ENCODE measurements at regions not wholly inside any gene's neighbourhood (a gene's known extent, or its start where the extent isn't known, plus 50 kb on each side); places are given as distances from the start of the nearest gene placed in this dataset.

DNA sequence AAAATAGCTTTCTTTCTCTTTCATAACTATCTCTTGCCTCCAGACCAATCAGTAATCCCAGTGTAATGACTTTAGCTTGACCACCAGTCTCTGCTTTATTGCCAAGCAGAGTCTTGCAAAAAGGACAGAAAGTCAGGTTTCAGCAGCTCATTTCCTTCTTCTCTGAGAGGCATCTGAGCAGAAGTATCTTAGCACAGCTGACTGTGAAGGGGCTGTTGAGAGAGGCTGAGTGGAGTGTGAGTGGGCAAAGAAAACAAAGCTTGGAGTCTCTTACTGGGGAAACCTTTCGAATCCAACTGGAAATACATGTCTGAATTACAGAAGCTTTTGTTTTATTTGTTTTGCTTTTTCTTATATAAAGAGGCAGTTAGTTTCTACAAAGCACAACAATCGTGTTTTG lies 170.3 kb upstream of the IGFBP7 start:
- DNase-seq (ENCODE audit: low read depth in 2 of 3, low spot score in 1 of 3) = no peak

DNA sequence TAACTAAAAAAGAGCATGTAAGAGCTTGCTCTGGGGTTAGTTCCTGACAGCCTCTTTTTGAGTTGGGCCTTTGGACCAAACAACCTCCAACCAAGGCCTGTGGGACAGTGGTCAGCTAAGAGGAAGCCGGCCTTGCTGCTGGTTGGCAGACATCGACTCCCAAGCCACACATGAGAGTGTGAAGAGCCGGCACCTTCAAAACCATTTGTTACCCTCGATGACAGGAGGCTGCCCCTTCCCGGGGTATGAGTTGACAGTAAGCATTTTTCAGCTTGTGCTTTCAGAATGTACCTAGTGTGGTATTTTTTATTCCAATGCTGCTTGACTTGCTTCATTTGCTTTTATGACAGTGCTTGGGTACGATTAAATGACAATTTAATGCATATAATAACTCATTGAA lies 168.6 kb upstream of the IGFBP7 start:
- no peak for DNase-seq (ENCODE audit: low read depth in 2 of 3, low spot score in 1 of 3)

GRCh38 chr4:57274082-57274481 lies 163.9 kb upstream of the IGFBP7 start:
- DNase-seq (ENCODE audit: low read depth in 2 of 3, low spot score in 1 of 3) = no peak

DNA sequence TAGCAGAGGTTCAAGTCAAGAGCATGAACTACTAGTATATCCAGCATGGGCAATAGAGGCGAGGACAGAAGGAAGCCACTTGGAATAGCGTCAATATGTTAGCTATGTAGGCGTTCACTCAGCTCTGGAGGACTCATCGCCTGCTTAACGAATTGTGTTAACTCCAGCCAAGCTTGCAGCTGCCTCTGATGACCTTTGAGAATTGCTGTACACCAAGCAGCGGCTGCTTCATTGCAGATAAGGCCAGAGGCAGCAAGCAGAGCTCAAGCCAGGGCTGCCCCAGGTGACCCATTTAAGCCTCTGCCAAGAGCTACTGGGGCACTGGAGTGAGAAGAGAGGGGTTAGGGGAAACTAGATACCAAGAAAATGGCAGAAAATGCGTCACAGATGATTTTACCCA lies 160.2 kb upstream of the IGFBP7 start:
- no peak for DNase-seq (ENCODE audit: low read depth in 2 of 3, low spot score in 1 of 3)

- DNase-seq (ENCODE audit: low read depth in 2 of 3, low spot score in 1 of 3) = no peak
Observed at GRCh38 chr4:57265831-57266582, 155.8 kb upstream of the IGFBP7 start.

DNA sequence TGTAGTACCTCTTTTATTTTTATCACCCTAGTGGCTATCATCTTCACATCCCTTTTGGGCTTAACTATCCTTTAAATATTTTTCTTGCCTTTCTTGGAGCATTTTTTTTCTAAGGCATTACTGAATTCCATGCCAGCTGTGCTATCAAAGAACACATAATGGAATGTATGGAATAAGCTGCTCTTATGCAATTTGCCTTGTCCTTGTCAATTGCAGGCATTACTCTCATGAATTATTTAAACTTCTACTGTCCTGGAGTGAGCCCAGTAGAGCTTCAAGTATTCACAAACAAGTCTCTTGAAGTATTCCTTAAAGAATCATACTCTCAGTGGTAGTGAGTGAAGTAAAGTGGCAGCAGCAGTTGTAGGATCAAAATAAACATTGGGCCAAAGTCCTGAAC lies 144.6 kb upstream of the IGFBP7 start:
- DNase-seq (ENCODE audit: low read depth in 2 of 3, low spot score in 1 of 3) = no peak

DNA sequence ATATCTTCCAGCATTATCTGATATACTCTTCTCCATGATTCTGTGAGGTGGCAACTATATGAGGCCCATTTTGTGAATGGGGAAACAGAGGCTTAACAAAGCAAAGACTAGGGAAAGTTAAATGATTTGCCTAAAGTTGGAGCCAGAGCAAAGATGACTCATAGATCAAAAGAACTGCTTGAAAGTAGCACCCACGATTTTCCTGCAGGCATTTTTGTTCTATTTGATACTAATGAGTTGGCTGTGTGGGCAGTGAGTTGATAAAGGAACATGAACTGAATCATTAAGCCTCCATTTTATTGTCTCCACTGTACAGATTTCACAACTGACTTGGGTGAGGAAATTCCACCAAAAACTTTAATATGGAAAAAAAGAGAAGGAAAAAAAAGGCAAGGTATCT lies 138.9 kb upstream of the IGFBP7 start:
- DNase-seq (ENCODE audit: low read depth in 2 of 3, low spot score in 1 of 3) = no peak

- DNase-seq (ENCODE audit: low read depth in 2 of 3, low spot score in 1 of 3) = no peak
Observed at GRCh38 chr4:57243076-57243475, 132.9 kb upstream of the IGFBP7 start.

- no peak for DNase-seq (ENCODE audit: low read depth in 2 of 3, low spot score in 1 of 3)
Observed at GRCh38 chr4:57234252-57234775, 124.1 kb upstream of the IGFBP7 start.

DNA sequence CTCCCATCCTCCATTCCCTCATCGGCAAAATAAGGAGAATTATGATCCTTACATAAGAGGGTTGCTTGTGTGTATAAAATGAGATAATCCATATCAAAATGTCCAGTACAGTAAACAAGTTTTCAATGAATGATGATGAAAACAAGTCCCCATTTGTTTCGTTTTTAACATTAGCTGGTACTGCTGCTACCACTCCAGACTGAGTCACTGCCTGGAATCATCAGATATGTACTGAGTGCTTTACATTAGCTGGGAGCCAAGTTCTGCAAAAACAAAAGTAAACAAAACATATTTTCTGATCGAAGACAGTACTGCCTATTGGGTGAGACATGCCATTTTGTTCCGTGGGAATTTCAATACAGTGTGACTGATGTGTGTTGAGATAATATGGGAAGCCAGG lies 123.2 kb upstream of the IGFBP7 start:
- no peak for DNase-seq (ENCODE audit: low read depth in 2 of 3, low spot score in 1 of 3)

GRCh38 chr4:57231781-57232180 lies 121.6 kb upstream of the IGFBP7 start:
- DNase-seq (ENCODE audit: low read depth in 2 of 3, low spot score in 1 of 3) = no peak

DNA sequence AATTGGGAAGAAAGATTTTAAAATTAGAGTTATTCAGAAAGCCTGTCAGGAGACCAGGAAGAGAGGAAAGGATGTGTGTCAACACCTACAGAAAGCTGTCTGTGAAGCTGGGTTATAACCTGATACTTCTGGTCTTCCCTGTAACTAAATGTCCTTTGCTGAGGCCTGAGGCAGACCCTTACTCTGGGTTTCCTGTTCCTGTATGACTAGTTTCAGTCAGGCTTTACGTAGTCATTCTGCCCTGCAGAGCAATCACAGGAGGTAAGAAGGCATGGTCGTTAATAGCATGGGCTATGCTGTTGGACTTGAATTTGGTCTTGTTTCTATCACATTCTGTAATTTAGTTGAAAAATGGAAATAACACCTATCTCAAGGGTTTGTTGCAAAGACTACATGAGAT lies 110.5 kb upstream of the IGFBP7 start:
- DNase-seq (ENCODE audit: low read depth in 2 of 3, low spot score in 1 of 3) = no peak

DNA sequence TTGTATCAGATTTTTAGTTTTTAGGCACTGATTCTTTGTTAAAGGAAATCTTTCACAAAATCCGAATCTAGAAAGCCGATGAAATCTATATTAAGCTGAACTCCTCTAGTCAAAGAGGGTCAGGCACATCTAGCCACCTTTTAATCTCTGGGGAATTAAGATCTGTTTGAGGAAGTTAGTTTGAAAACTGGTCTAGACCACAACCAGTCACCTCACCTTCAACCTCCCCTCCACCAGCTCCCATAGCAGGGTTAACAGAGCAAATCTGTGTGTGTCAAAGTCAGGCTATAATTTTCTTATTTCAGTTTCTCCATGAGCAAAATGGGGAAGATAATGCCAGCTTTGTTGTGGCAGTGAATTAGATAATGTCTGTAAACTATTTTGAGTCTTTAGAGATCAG lies 110.0 kb upstream of the IGFBP7 start:
- no peak for DNase-seq (ENCODE audit: low read depth in 2 of 3, low spot score in 1 of 3)

DNA sequence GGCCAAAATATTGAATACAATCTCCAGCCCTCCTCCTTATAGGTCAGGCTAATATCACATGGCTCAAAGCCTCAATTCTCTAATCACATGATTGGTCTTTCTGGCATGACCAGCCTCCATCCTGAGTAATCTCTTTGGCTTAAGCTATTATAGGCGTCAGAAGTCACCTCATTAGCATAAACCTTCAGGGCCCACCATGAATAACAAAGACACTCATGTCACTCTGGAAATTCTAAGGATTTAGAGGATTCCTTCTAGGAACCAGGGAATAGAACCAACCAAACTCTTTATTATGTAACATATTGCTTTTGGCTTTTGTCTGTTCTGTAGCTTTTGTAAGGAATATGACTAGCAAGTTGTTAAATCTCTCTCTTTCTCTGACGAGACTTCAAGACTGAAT lies 109.2 kb upstream of the IGFBP7 start:
- DNase-seq (ENCODE audit: low read depth in 2 of 3, low spot score in 1 of 3) = no peak

- no peak for DNase-seq (ENCODE audit: low read depth in 2 of 3, low spot score in 1 of 3)
Observed at GRCh38 chr4:57214654-57215411, 104.6 kb upstream of the IGFBP7 start.

GRCh38 chr4:57211131-57211530 lies 100.9 kb upstream of the IGFBP7 start:
- DNase-seq (ENCODE audit: low read depth in 2 of 3, low spot score in 1 of 3) = no peak

GRCh38 chr4:57206172-57206571 lies 96.0 kb upstream of the IGFBP7 start:
- DNase-seq (ENCODE audit: low read depth in 2 of 3, low spot score in 1 of 3) = no peak

GRCh38 chr4:57205580-57205979 lies 95.4 kb upstream of the IGFBP7 start:
- DNase-seq (ENCODE audit: low read depth in 2 of 3, low spot score in 1 of 3) = no peak

GRCh38 chr4:57200799-57201327 lies 90.7 kb upstream of the IGFBP7 start:
- DNase-seq (ENCODE audit: low read depth in 2 of 3, low spot score in 1 of 3) = no peak

GRCh38 chr4:57199267-57199666 lies 89.1 kb upstream of the IGFBP7 start:
- DNase-seq (ENCODE audit: low read depth in 2 of 3, low spot score in 1 of 3) = no peak

GRCh38 chr4:57195622-57196021 lies 85.4 kb upstream of the IGFBP7 start:
- DNase-seq (ENCODE audit: low read depth in 2 of 3, low spot score in 1 of 3) = no peak

GRCh38 chr4:57194068-57194611 lies 84.0 kb upstream of the IGFBP7 start:
- DNase-seq (ENCODE audit: low read depth in 2 of 3, low spot score in 1 of 3) = no peak
